ENCODE measurements at regions not wholly inside any gene's neighbourhood (a gene's known extent, or its start where the extent isn't known, plus 50 kb on each side); places are given as distances from the start of the nearest gene placed in this dataset.

DNA sequence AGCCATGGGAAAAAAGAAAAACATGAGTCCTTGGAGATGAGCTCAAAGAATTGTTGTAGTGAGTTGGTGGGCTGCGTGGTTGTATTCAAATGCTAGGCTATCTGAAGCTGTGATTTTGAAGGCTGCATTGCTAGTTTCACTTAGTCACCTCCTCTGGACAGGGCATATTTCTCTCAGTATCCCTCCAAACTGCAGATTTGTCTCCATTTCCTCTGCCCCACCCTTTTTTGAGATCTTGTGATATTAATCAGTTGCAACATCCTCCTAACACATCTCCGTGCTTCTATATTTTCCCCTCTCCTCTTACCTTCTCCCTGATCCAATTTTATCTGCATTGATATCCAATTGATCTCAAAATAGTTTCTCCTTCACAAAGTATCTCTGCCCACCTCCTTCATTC is 1048.0 kb upstream of the WWC1 start:
- in situ Hi-C loops (cut with HindIII; ENCODE audit: extremely low pct_ligation_motif_present, low pct_unique_long_range_greater_than_20kb): no loop called here
- no peaks in the 10 kb centered on the region for H3K9me3 ChIP-seq (ENCODE audit: low read length)
- H3K4me1 ChIP-seq (ENCODE audit: insufficient read depth, low read length): no peaks in the 10 kb centered on the region
- no peak overlapping the region for H2AFZ ChIP-seq (ENCODE audit: low read length)
- no peak for DNase-seq (ENCODE audit: low spot score)
- no peak overlapping the region for H3K4me2 ChIP-seq (ENCODE audit: low read depth, low read length)
- H3K36me3 ChIP-seq (replicated peaks in 1 of 2; ENCODE audit: control insufficient read depth in 1 of 2, insufficient read depth in 2 of 2, low read length in 2 of 2): no peaks in the 10 kb centered on the region
- TF ChIP-seq PRMT3 (CRISPR knock-in tag; IDR thresholded peaks at IDR 0.05; ENCODE audit: borderline replicate concordance, low read depth) (no peak), IKZF1 (IDR thresholded peaks at IDR 0.05) (no peak), ZNF225 (CRISPR knock-in tag; IDR thresholded peaks at IDR 0.05) (no peak), STAG1 (CRISPR knock-in tag; IDR thresholded peaks at IDR 0.05) (no peak), AGO2 (optimal IDR thresholded peaks at IDR 0.05; ENCODE audit: low read depth, low read length) (no peak), MED8 (CRISPR knock-in tag; IDR thresholded peaks at IDR 0.05; ENCODE audit: insufficient replicate concordance) (no peak), MAF1 (CRISPR knock-in tag; IDR thresholded peaks at IDR 0.05; ENCODE audit: borderline replicate concordance) (no peak), ZSCAN21 (CRISPR knock-in tag; IDR thresholded peaks at IDR 0.05; ENCODE audit: borderline replicate concordance) (no peak), TAF1 (CRISPR knock-in tag; IDR thresholded peaks at IDR 0.05) (no peak), ZEB1 (IDR thresholded peaks at IDR 0.05; ENCODE audit: insufficient replicate concordance, low read depth) (no peak), ZNF205 (CRISPR knock-in tag; IDR thresholded peaks at IDR 0.05) (no peak), ZFYVE20 (CRISPR knock-in tag; IDR thresholded peaks at IDR 0.05; ENCODE audit: borderline replicate concordance, low read depth) (no peak), JARID2 (CRISPR knock-in tag; IDR thresholded peaks at IDR 0.05; ENCODE audit: insufficient replicate concordance) (no peak)
- TF ChIP-seq, protein P1, sequence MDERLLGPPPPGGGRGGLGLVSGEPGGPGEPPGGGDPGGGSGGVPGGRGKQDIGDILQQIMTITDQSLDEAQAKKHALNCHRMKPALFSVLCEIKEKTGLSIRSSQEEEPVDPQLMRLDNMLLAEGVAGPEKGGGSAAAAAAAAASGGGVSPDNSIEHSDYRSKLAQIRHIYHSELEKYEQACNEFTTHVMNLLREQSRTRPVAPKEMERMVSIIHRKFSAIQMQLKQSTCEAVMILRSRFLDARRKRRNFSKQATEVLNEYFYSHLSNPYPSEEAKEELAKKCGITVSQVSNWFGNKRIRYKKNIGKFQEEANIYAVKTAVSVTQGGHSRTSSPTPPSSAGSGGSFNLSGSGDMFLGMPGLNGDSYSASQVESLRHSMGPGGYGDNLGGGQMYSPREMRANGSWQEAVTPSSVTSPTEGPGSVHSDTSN (CRISPR knock-in tag; IDR thresholded peaks at IDR 0.05): no peak
- TF ChIP-seq, protein P2, sequence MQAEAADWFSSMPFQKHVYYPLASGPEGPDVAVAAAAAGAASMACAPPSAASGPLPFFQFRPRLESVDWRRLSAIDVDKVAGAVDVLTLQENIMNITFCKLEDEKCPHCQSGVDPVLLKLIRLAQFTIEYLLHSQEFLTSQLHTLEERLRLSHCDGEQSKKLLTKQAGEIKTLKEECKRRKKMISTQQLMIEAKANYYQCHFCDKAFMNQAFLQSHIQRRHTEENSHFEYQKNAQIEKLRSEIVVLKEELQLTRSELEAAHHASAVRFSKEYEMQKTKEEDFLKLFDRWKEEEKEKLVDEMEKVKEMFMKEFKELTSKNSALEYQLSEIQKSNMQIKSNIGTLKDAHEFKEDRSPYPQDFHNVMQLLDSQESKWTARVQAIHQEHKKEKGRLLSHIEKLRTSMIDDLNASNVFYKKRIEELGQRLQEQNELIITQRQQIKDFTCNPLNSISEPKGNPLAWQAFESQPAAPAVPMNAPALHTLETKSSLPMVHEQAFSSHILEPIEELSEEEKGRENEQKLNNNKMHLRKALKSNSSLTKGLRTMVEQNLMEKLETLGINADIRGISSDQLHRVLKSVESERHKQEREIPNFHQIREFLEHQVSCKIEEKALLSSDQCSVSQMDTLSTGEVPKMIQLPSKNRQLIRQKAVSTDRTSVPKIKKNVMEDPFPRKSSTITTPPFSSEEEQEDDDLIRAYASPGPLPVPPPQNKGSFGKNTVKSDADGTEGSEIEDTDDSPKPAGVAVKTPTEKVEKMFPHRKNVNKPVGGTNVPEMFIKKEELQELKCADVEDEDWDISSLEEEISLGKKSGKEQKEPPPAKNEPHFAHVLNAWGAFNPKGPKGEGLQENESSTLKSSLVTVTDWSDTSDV (CRISPR knock-in tag; IDR thresholded peaks at IDR 0.05): no peak
- FAIRE-seq: no peak
- no peak overlapping the region for H3K27ac ChIP-seq (ENCODE audit: extremely low read length, insufficient read depth, low read length)
- intact Hi-C loops (cut with micrococcal nuclease; ENCODE audit: unreplicated experiment): no loop called here
- no peak overlapping the region for H3K9ac ChIP-seq (ENCODE audit: insufficient read depth, low read depth, low read length)
- ATAC-seq: no peak
- no peaks in the 10 kb centered on the region for H3K27me3 ChIP-seq (ENCODE audit: control insufficient read depth in 1 of 2, insufficient read depth in 2 of 2, low read length in 2 of 2)
- 0% methylated on average over 2 of the region's 2 CpGs for WGBS (ENCODE audit: low lambda C conversion rate)
- POLR2A ChIA-PET: no interaction called here
- no peaks in the 10 kb centered on the region for H3K79me2 ChIP-seq (ENCODE audit: insufficient read depth, low read length)
- H3K4me3 ChIP-seq (replicated peaks in 1 of 3; ENCODE audit: insufficient read depth in 1 of 3, low read depth in 2 of 3, low read length in 3 of 3): no peak overlapping the region
- H4K20me1 ChIP-seq (ENCODE audit: insufficient read depth, low read length): no peaks in the 10 kb centered on the region
- BruUV-seq (replicated peaks): no TSS peak
- CTCF ChIA-PET (ENCODE audit: low intra/inter-chr PET ratio, low total read pairs): no interaction called here
